ENCODE measurements at regions not wholly inside any gene's neighbourhood (a gene's known extent, or its start where the extent isn't known, plus 50 kb on each side); places are given as distances from the start of the nearest gene placed in this dataset.

- H3K4me2 ChIP-seq (replicated peaks; ENCODE audit: low read depth, low read length, poor library complexity, severe bottlenecking), result no peak overlapping the region
- H3K27me3 Mint-ChIP-seq, result peaks cover 6% of the 10 kb centered on the region
- no peaks in the 10 kb centered on the region for H3K36me3 ChIP-seq (replicated peaks in 1 of 2; ENCODE audit: control extremely low read depth in 1 of 2, control insufficient read depth in 1 of 2, extremely low read depth in 1 of 2, insufficient read depth in 2 of 2, low read length in 1 of 2)
- H3K4me3 Mint-ChIP-seq, result no peak overlapping the region
- CTCF ChIA-PET, result no interaction called here
- H3K79me2 ChIP-seq (ENCODE audit: control insufficient read depth, insufficient read depth, low read length), result no peaks in the 10 kb centered on the region
- DNase-seq (no peak), ATAC-seq (ENCODE audit: low read depth) (no peak)
- H3K9me3 ChIP-seq (ENCODE audit: control extremely low read depth in 1 of 3, control insufficient read depth in 2 of 3, insufficient read depth in 1 of 3, low read length in 2 of 3), result no peaks in the 10 kb centered on the region
- POLR2A ChIA-PET, result no interaction called here
- no peaks in the 10 kb centered on the region for H3K9me3 Mint-ChIP-seq (ENCODE audit: insufficient read depth)
- peaks cover 0 to 7% (median 0%) of the 10 kb centered on the region in 4 experiments for H3K27me3 ChIP-seq (replicated peaks in 1 of 4; ENCODE audit: control extremely low read depth in 1 of 4, control insufficient read depth in 3 of 4, insufficient read depth in 4 of 4, low read length in 3 of 4)
- H3K9ac ChIP-seq (ENCODE audit: low read length), result no peak overlapping the region
- H3K4me1 Mint-ChIP-seq, result no peaks in the 10 kb centered on the region
- no peak overlapping the region for H3K4me3 ChIP-seq (ENCODE audit: control extremely low read depth in 1 of 5, extremely low read depth in 1 of 5, insufficient read depth in 1 of 5, low read depth in 2 of 5, low read length in 4 of 5)
- H2AFZ ChIP-seq (ENCODE audit: insufficient read depth, low read depth, low read length, poor library complexity, severe bottlenecking), result no peak overlapping the region
- intact Hi-C loops (cut with micrococcal nuclease), result no loop called here
- H3K27ac Mint-ChIP-seq, result no peak overlapping the region
- 83% methylated on average over 14 of the region's 14 CpGs for WGBS (ENCODE audit: insufficient coverage)
- TF ChIP-seq CTCF (IDR thresholded peaks at IDR 0.05), result no peak
- TF ChIP-seq EZH2 (IDR thresholded peaks at IDR 0.05; ENCODE audit: borderline replicate concordance, insufficient read depth, low read depth, low read length, poor library complexity, severe bottlenecking), result no peak
- H3K4me1 ChIP-seq (ENCODE audit: control insufficient read depth in 2 of 2, insufficient read depth in 2 of 2, low read length in 2 of 2), result no peaks in the 10 kb centered on the region
- no peak overlapping the region for H3K27ac ChIP-seq (ENCODE audit: low read length in 2 of 2)
- H4K20me1 ChIP-seq (ENCODE audit: control insufficient read depth, insufficient read depth, low read length, poor library complexity, severe bottlenecking), result no peaks in the 10 kb centered on the region
Observed at GRCh38 chr22:48343461-48343860, 1484.2 kb downstream of the BRD1 start.

DNA sequence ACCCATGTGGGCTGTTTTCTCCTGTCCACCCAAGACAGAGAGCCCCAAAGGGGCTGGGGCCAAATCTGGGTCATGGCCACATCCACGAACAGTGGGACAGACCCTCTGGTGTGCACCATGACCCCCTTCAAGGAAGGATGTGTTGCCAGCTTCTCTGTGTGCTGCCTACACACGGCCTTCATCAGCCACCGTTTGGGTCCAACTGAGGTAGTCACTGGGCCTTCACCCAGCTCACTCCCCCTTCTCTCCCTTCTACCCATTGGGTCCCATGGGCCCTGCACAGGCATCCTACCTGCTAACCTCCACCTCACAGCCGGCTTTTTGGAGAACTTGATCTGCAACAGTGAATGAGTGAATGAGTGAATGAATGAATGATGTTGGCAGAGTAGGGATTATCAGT is 1484.9 kb downstream of the BRD1 start:
- no peak for TF ChIP-seq CTCF (IDR thresholded peaks at IDR 0.05)
- no peak for TF ChIP-seq EZH2 (IDR thresholded peaks at IDR 0.05; ENCODE audit: borderline replicate concordance, insufficient read depth, low read depth, low read length, poor library complexity, severe bottlenecking)
- H3K27me3 ChIP-seq (replicated peaks in 1 of 4; ENCODE audit: control extremely low read depth in 1 of 4, control insufficient read depth in 3 of 4, insufficient read depth in 4 of 4, low read length in 3 of 4), result peaks cover 0 to 9% (median 0%) of the 10 kb centered on the region in 4 experiments
- H4K20me1 ChIP-seq (ENCODE audit: control insufficient read depth, insufficient read depth, low read length, poor library complexity, severe bottlenecking), result no peaks in the 10 kb centered on the region
- H3K79me2 ChIP-seq (ENCODE audit: control insufficient read depth, insufficient read depth, low read length), result no peaks in the 10 kb centered on the region
- no peaks in the 10 kb centered on the region for H3K4me1 ChIP-seq (ENCODE audit: control insufficient read depth in 2 of 2, insufficient read depth in 2 of 2, low read length in 2 of 2)
- Mint-ChIP-seq H3K4me3 (no peak overlapping the region), H3K27me3 (peaks cover 10% of the 10 kb centered on the region), H3K9me3 (ENCODE audit: insufficient read depth) (no peaks in the 10 kb centered on the region), H3K4me1 (no peaks in the 10 kb centered on the region), H3K27ac (no peak overlapping the region)
- no peak overlapping the region for H2AFZ ChIP-seq (ENCODE audit: insufficient read depth, low read depth, low read length, poor library complexity, severe bottlenecking)
- no peak for ATAC-seq (ENCODE audit: low read depth)
- no peak for DNase-seq
- intact Hi-C loops (cut with micrococcal nuclease), result no loop called here
- no peaks in the 10 kb centered on the region for H3K9me3 ChIP-seq (ENCODE audit: control extremely low read depth in 1 of 3, control insufficient read depth in 2 of 3, insufficient read depth in 1 of 3, low read length in 2 of 3)
- ChIA-PET POLR2A (no interaction called here), CTCF (no interaction called here)
- H3K4me2 ChIP-seq (replicated peaks; ENCODE audit: low read depth, low read length, poor library complexity, severe bottlenecking), result no peak overlapping the region
- 85% methylated on average over 3 of the region's 4 CpGs for WGBS (ENCODE audit: insufficient coverage)
- H3K4me3 ChIP-seq (ENCODE audit: control extremely low read depth in 1 of 5, extremely low read depth in 1 of 5, insufficient read depth in 1 of 5, low read depth in 2 of 5, low read length in 4 of 5), result no peak overlapping the region
- no peak overlapping the region for H3K27ac ChIP-seq (ENCODE audit: low read length in 2 of 2)
- H3K9ac ChIP-seq (ENCODE audit: low read length), result no peak overlapping the region
- H3K36me3 ChIP-seq (replicated peaks in 1 of 2; ENCODE audit: control extremely low read depth in 1 of 2, control insufficient read depth in 1 of 2, extremely low read depth in 1 of 2, insufficient read depth in 2 of 2, low read length in 1 of 2), result no peaks in the 10 kb centered on the region
